A673 (cell line): ENCODE measurements at regions not wholly inside any gene's neighbourhood (a gene's known extent, or its start where the extent isn't known, plus 50 kb on each side); places are given as distances from the start of the nearest gene placed in this dataset.

Experiments
- BruUV-seq: library from RNA; stranded (reverse); fragments of 400-500 nt; replicated peaks from 2 replicates; lab custom pipeline; 2021; lab: Mats Ljungman, UMichigan
- CTCF ChIA-PET: fragments of 300-600 bp; sonication (Branson Sonifier 250); formaldehyde crosslinking; loops from one replicate; lab custom pipeline; 2022; ENCODE audit warnings: antibody characterized with exemption; lab: Charles Lee
- POLR2A ChIA-PET: fragments of 300-600 bp; sonication (Branson Sonifier 250); formaldehyde crosslinking; loops from one replicate; lab custom pipeline; 2022; ENCODE audit warnings: antibody characterized with exemption; ENCODE audit not compliant: low non-redundant PET; lab: Charles Lee
- DNase-seq: peaks from one replicate; pipeline ENCODE4 v3.0.0-alpha.2; 2015; ENCODE audit warnings: low spot score
- H3K27ac ChIP-seq: fragments of 200-600 bp; sonication (generic); 2 replicates; pipeline ENCODE4 v1.5.1; 2016; ENCODE audit warnings: mixed run types, low read depth, mild to moderate bottlenecking, mixed read lengths, antibody characterized with exemption, low read length; ENCODE audit not compliant: poor library complexity, severe bottlenecking
- H3K27me3 ChIP-seq: fragments of 200-600 bp; sonication (generic); replicated peaks from 2 replicates; pipeline ENCODE4 v1.6.1; 2017; ENCODE audit warnings: mixed run types, low read depth, mild to moderate bottlenecking, mixed read lengths, antibody characterized with exemption, low read length; ENCODE audit not compliant: insufficient read depth, poor library complexity
- H3K36me3 ChIP-seq: fragments of 200-600 bp; sonication (generic); 2 replicates; pipeline ENCODE4 v1.6.1; 2016; ENCODE audit warnings: mixed run types, mild to moderate bottlenecking, mixed read lengths, antibody characterized with exemption, low read length; ENCODE audit not compliant: insufficient read depth, poor library complexity, severe bottlenecking
- H3K4me1 ChIP-seq: fragments of 200-600 bp; sonication (generic); 2 replicates; pipeline ENCODE4 v1.6.1; 2017; ENCODE audit warnings: mixed run types, mild to moderate bottlenecking, mixed read lengths, antibody characterized with exemption, low read length; ENCODE audit not compliant: insufficient read depth, poor library complexity, severe bottlenecking
- H3K4me3 ChIP-seq: fragments of 200-600 bp; sonication (generic); 2 replicates; pipeline ENCODE4 v1.5.1; 2016; ENCODE audit warnings: low read depth, mixed run types, mild to moderate bottlenecking, mixed read lengths, low read length; ENCODE audit not compliant: poor library complexity, severe bottlenecking
- H3K9me3 ChIP-seq: fragments of 200-600 bp; sonication (generic); 2 replicates; pipeline ENCODE4 v1.6.1; 2016; ENCODE audit warnings: mixed run types, low read depth, mild to moderate bottlenecking, mixed read lengths, antibody characterized with exemption, low read length; ENCODE audit not compliant: poor library complexity, severe bottlenecking
- CTCF ChIP-seq: fragments of 300-800, 200-600 bp; sonication (generic); conservative IDR thresholded peaks from 2 replicates; pipeline ENCODE4 v1.5.1; 2017; ENCODE audit warnings: low read depth, mild to moderate bottlenecking, antibody characterized with exemption, low read length, moderate library complexity, mixed read lengths
- EZH2 ChIP-seq: fragments of 200-600 bp; sonication (generic); IDR thresholded peaks from 2 replicates; pipeline ENCODE4 v1.6.1; 2017; ENCODE audit warnings: borderline replicate concordance, low read depth, mild to moderate bottlenecking, mixed read lengths, antibody characterized with exemption, low read length; ENCODE audit not compliant: poor library complexity, severe bottlenecking
- intact Hi-C: fragments of 100-400 bp; cut with micrococcal nuclease; formaldehyde crosslinking; loops from one replicate; pipeline ENCODE4 v1.10.0; 2022; ENCODE audit not compliant: unreplicated experiment

- no peak overlapping the region for H3K4me3 ChIP-seq
- no peaks in the 10 kb centered on the region for H3K27me3 ChIP-seq
- BruUV-seq: no TSS peak
- TF ChIP-seq CTCF (no peak), EZH2 (no peak)
- intact Hi-C loops: no loop called here
- H3K36me3 ChIP-seq: no peaks in the 10 kb centered on the region
- ChIA-PET POLR2A (no interaction called here), CTCF (no interaction called here)
- no peak for DNase-seq
- H3K9me3 ChIP-seq: no peaks in the 10 kb centered on the region
- H3K27ac ChIP-seq: no peak overlapping the region
- H3K4me1 ChIP-seq: no peaks in the 10 kb centered on the region
Measured at GRCh38 chrX:122241959-122242358, 942.1 kb upstream of the GRIA3 start.

- ChIA-PET CTCF (no interaction called here), POLR2A (no interaction called here)
- Histone ChIP-seq H3K4me3 (no peak overlapping the region), H3K9me3 (no peaks in the 10 kb centered on the region), H3K36me3 (no peaks in the 10 kb centered on the region), H3K27me3 (no peaks in the 10 kb centered on the region), H3K27ac (no peak overlapping the region), H3K4me1 (no peaks in the 10 kb centered on the region)
- no peak for TF ChIP-seq CTCF
- no peak for TF ChIP-seq EZH2
- intact Hi-C loops: no loop called here
- DNase-seq: no peak
- no TSS peak for BruUV-seq
Measured at GRCh38 chrX:122244080-122244479, 940.0 kb upstream of the GRIA3 start.

DNA sequence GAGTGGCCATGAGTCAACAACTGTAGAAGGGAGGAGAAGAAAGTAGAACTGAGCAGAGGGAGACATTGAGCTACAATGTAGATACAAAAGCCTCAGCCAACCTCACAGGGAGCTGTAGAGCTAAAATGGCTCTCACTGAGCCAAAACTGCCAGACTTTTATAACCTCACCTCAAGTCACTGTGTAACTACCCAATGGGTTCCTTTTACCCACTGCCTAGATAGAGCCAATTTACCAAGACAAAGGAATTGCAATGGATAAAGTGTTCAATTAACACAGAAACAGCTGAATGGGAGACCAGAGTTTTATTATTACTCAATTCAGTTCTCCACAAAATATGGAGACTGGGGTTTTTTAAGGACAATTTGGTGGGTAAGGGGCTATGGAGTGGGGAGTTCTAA, 938.9 kb upstream of the GRIA3 start:
- no TSS peak for BruUV-seq
- intact Hi-C loops: no loop called here
- no peak overlapping the region for H3K4me3 ChIP-seq
- ChIA-PET CTCF (no interaction called here), POLR2A (no interaction called here)
- no peaks in the 10 kb centered on the region for H3K4me1 ChIP-seq
- DNase-seq: no peak
- no peaks in the 10 kb centered on the region for H3K27me3 ChIP-seq
- TF ChIP-seq EZH2 (no peak), CTCF (no peak)
- H3K27ac ChIP-seq: no peak overlapping the region
- H3K36me3 ChIP-seq: no peaks in the 10 kb centered on the region
- H3K9me3 ChIP-seq: no peaks in the 10 kb centered on the region
